ENCODE measurements at regions not wholly inside any gene's neighbourhood (a gene's known extent, or its start where the extent isn't known, plus 50 kb on each side); places are given as distances from the start of the nearest gene placed in this dataset.

- H3K79me2 ChIP-seq (ENCODE audit: control insufficient read depth, insufficient read depth, low read length) = no peaks in the 10 kb centered on the region
- no peak overlapping the region for H2AFZ ChIP-seq (ENCODE audit: control insufficient read depth, low read length)
- no peaks in the 10 kb centered on the region for H3K36me3 ChIP-seq (ENCODE audit: control insufficient read depth in 2 of 2, extremely low read depth in 1 of 2, insufficient read depth in 2 of 2, low read length in 2 of 2)
- H3K4me2 ChIP-seq (ENCODE audit: control insufficient read depth, extremely low read depth, insufficient read depth, low read depth, low read length) = no peak overlapping the region
- no peak overlapping the region for H3K4me3 ChIP-seq (ENCODE audit: control insufficient read depth in 2 of 3, extremely low read depth in 1 of 3, insufficient read depth in 2 of 3, low read depth in 1 of 3, low read length in 3 of 3)
- H3K27ac ChIP-seq (ENCODE audit: control insufficient read depth, insufficient read depth, low read length) = no peak overlapping the region
- no peak for FAIRE-seq
- H3K9me1 ChIP-seq (ENCODE audit: control insufficient read depth, extremely low read depth, insufficient read depth, low read length) = no peaks in the 10 kb centered on the region
- H3K9me3 ChIP-seq (ENCODE audit: control insufficient read depth, low read depth, low read length) = no peaks in the 10 kb centered on the region
- no peaks in the 10 kb centered on the region for H4K20me1 ChIP-seq (ENCODE audit: control insufficient read depth, extremely low read depth, insufficient read depth, low read length)
- H3K9ac ChIP-seq (ENCODE audit: control insufficient read depth, extremely low read depth, insufficient read depth, low read length) = no peak overlapping the region
- dilution Hi-C loops (cut with MboI; ENCODE audit: extremely low pct_ligation_motif_present, low sequenced_read_pairs) = no loop called here
- DNase-seq (ENCODE audit: low read depth, low spot score) = no peak
- TF ChIP-seq, protein P1, sequence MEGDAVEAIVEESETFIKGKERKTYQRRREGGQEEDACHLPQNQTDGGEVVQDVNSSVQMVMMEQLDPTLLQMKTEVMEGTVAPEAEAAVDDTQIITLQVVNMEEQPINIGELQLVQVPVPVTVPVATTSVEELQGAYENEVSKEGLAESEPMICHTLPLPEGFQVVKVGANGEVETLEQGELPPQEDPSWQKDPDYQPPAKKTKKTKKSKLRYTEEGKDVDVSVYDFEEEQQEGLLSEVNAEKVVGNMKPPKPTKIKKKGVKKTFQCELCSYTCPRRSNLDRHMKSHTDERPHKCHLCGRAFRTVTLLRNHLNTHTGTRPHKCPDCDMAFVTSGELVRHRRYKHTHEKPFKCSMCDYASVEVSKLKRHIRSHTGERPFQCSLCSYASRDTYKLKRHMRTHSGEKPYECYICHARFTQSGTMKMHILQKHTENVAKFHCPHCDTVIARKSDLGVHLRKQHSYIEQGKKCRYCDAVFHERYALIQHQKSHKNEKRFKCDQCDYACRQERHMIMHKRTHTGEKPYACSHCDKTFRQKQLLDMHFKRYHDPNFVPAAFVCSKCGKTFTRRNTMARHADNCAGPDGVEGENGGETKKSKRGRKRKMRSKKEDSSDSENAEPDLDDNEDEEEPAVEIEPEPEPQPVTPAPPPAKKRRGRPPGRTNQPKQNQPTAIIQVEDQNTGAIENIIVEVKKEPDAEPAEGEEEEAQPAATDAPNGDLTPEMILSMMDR (optimal IDR thresholded peaks at IDR 0.05 in 1 of 3, IDR thresholded peaks at IDR 0.05 in 1 of 3, conservative IDR thresholded peaks at IDR 0.05 in 1 of 3; ENCODE audit: extremely low read depth in 1 of 3, insufficient read depth in 2 of 3, low read length in 3 of 3) = no peak
- no peaks in the 10 kb centered on the region for H3K27me3 ChIP-seq (ENCODE audit: control insufficient read depth, extremely low read depth, insufficient read depth, low read length)
- H3K4me1 ChIP-seq (ENCODE audit: control insufficient read depth, extremely low read depth, insufficient read depth, low read length) = peaks cover 15% of the 10 kb centered on the region
Measured at GRCh38 chr17:71331754-71332325, 789.0 kb upstream of the SOX9 start.

DNA sequence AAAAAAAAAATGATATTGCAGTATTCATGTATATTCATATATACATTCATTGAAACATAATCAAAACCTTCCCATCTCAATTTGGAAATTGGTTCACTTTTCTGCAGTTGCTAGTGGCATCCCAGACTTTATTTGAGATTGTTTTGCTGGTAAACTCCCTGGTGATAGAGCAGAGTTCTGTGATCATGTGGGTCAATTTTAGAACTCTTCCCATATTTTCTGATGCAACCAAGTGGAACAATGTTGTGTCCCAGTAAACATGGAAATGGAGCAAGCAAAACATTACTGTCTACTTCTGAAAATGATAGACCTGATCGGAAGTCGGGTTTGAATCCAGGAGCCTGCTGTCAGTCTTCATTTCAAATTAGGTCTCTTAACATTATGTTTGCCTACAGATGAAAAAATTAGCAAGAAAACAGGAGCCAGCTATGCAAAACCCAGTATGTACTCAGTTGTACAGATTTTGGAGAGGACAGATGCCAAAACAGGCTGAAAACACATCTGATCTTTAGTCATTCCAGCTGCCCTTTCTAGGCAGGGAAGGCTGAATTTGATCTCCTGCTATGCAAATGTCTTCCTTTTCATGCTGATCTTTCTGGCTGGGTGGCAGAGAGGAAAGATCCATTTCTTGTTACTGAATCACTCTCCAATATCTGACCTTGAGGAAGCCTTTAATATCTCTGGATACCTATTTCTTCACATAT lies 786.6 kb upstream of the SOX9 start:
- Histone ChIP-seq H3K79me2 (ENCODE audit: control insufficient read depth, insufficient read depth, low read length) (no peaks in the 10 kb centered on the region), H3K9me1 (ENCODE audit: control insufficient read depth, extremely low read depth, insufficient read depth, low read length) (no peaks in the 10 kb centered on the region), H3K27ac (ENCODE audit: control insufficient read depth, insufficient read depth, low read length) (no peak overlapping the region), H3K4me1 (ENCODE audit: control insufficient read depth, extremely low read depth, insufficient read depth, low read length) (peaks cover 4% of the 10 kb centered on the region), H2AFZ (ENCODE audit: control insufficient read depth, low read length) (peak overlapping the region; percentile 45), H3K4me3 (ENCODE audit: control insufficient read depth in 2 of 3, extremely low read depth in 1 of 3, insufficient read depth in 2 of 3, low read depth in 1 of 3, low read length in 3 of 3) (no peak overlapping the region), H3K27me3 (ENCODE audit: control insufficient read depth, extremely low read depth, insufficient read depth, low read length) (no peaks in the 10 kb centered on the region), H3K4me2 (ENCODE audit: control insufficient read depth, extremely low read depth, insufficient read depth, low read depth, low read length) (no peak overlapping the region), H3K36me3 (ENCODE audit: control insufficient read depth in 2 of 2, extremely low read depth in 1 of 2, insufficient read depth in 2 of 2, low read length in 2 of 2) (no peaks in the 10 kb centered on the region), H3K9ac (ENCODE audit: control insufficient read depth, extremely low read depth, insufficient read depth, low read length) (no peak overlapping the region), H4K20me1 (ENCODE audit: control insufficient read depth, extremely low read depth, insufficient read depth, low read length) (no peaks in the 10 kb centered on the region), H3K9me3 (ENCODE audit: control insufficient read depth, low read depth, low read length) (no peaks in the 10 kb centered on the region)
- DNase-seq (ENCODE audit: low read depth, low spot score) (no peak), FAIRE-seq (peak; percentile 66)
- TF ChIP-seq EZH2 (IDR thresholded peaks at IDR 0.05; ENCODE audit: low read length) = no peak
- TF ChIP-seq, protein P1 (optimal IDR thresholded peaks at IDR 0.05 in 1 of 3, IDR thresholded peaks at IDR 0.05 in 1 of 3, conservative IDR thresholded peaks at IDR 0.05 in 1 of 3; ENCODE audit: extremely low read depth in 1 of 3, insufficient read depth in 2 of 3, low read length in 3 of 3) = no peak
- dilution Hi-C loops (cut with MboI; ENCODE audit: extremely low pct_ligation_motif_present, low sequenced_read_pairs) = no loop called here

Measured in keratinocyte (primary cell).